Common myeloid progenitor, CD34-positive (primary cell): ENCODE measurements at regions not wholly inside any gene's neighbourhood (a gene's known extent, or its start where the extent isn't known, plus 50 kb on each side); places are given as distances from the start of the nearest gene placed in this dataset.

Source experiments
- CTCF ChIA-PET: fragments of 350-600 bp; sonication (Branson Sonifier 250); formaldehyde crosslinking; loops from one replicate; lab custom pipeline; 2021; ENCODE audit warnings: antibody characterized with exemption; lab: Charles Lee
- POLR2A ChIA-PET: fragments of 350-600 bp; sonication (Branson Sonifier 250); formaldehyde crosslinking; loops from one replicate; lab custom pipeline; 2021; ENCODE audit warnings: antibody characterized with exemption; lab: Charles Lee
- DNase-seq, 3 donors: peaks; one replicate each; pipeline versions ENCODE4 v3.0.0 to v3.0.0-alpha.2; 2013
- H3K27ac ChIP-seq, 2 experiments: 1 replicate in 1 of 2; 2 replicates in 1 of 2; pipeline ENCODE4 v1.7.0; 2013; ENCODE audit warnings: inconsistent platforms in 2 of 2, low read length in 2 of 2, mild to moderate bottlenecking in 2 of 2, low read depth in 1 of 2, moderate library complexity in 1 of 2; ENCODE audit not compliant: severe bottlenecking in 2 of 2, insufficient read depth in 1 of 2, poor library complexity in 1 of 2
- H3K27me3 ChIP-seq, 5 experiments: replicated peaks in 2 of 5; 1 replicate in 3 of 5; 2 replicates in 2 of 5; pipeline versions ENCODE4 v1.6.1 to v1.7.0; 2013; ENCODE audit warnings: low read length in 4 of 5, mild to moderate bottlenecking in 2 of 5, moderate library complexity in 2 of 5, inconsistent platforms in 1 of 5; ENCODE audit not compliant: insufficient read depth in 5 of 5, control insufficient read depth in 4 of 5
- H3K36me3 ChIP-seq, 4 experiments: 1 replicate in 2 of 4; 2 replicates in 2 of 4; pipeline versions ENCODE4 v1.6.1 to v1.7.0; 2013; ENCODE audit warnings: low read length in 3 of 4, control low read depth in 1 of 4, mild to moderate bottlenecking in 1 of 4; ENCODE audit not compliant: control insufficient read depth in 4 of 4, insufficient read depth in 4 of 4
- H3K4me1 ChIP-seq, 4 experiments: 1 replicate in 3 of 4; 2 replicates in 1 of 4; pipeline versions ENCODE4 v1.6.1 to v1.7.1; 2013; ENCODE audit warnings: low read length in 3 of 4, mild to moderate bottlenecking in 3 of 4, control low read depth in 1 of 4, inconsistent platforms in 1 of 4, moderate library complexity in 1 of 4; ENCODE audit not compliant: control insufficient read depth in 4 of 4, insufficient read depth in 4 of 4; ENCODE audit errors: control extremely low read depth in 1 of 4
- H3K4me3 ChIP-seq, 7 experiments: 1 replicate in 4 of 7; 2 replicates in 3 of 7; pipeline versions ENCODE4 v1.5.1 to v1.7.0; 2013; ENCODE audit warnings: mild to moderate bottlenecking in 7 of 7, low read length in 6 of 7, moderate library complexity in 6 of 7, inconsistent platforms in 2 of 7, low read depth in 2 of 7, control low read depth in 1 of 7; ENCODE audit not compliant: insufficient read depth in 4 of 7, control insufficient read depth in 1 of 7; ENCODE audit errors: extremely low read depth in 1 of 7
- H3K9me3 ChIP-seq, 5 experiments: 1 replicate in 4 of 5; 2 replicates in 1 of 5; pipeline versions ENCODE4 v1.6.1 to v1.7.1; 2013; ENCODE audit warnings: low read length in 4 of 5, mild to moderate bottlenecking in 2 of 5, inconsistent platforms in 1 of 5, low read depth in 1 of 5, moderate library complexity in 1 of 5; ENCODE audit not compliant: control insufficient read depth in 4 of 5, insufficient read depth in 2 of 5; ENCODE audit errors: control extremely low read depth in 1 of 5
- WGBS: methylation state at CpG from one replicate; pipeline ENCODE4 v1.1.5; 2013; ENCODE audit not compliant: insufficient coverage; 5-methylcytosine and 5-hydroxymethylcytosine counted together

DNA sequence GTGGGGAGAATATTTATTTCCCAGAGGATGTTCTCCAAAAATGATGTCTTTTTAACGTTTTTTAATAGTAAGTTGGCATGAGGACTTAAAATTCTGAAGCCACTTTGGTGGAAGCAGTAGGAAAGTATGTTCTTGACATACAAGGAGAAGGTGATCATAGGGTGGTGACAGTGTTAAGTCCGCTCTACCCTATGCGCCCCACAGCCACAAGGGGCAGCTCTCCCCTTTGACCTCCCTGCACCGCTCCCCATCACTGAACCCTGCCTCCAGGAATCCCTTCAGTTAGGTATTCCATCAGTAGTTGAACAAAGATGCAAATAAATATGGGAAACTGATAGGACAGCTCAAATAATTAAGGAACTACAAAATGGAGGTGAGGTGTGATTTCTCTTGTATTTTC is 111.4 kb downstream of the PLEKHG1 start:
- Histone ChIP-seq H3K4me3 (no peak overlapping the region), H3K9me3 (no peaks in the 10 kb centered on the region), H3K27me3 (no peaks in the 10 kb centered on the region), H3K36me3 (no peaks in the 10 kb centered on the region), H3K27ac (no peak overlapping the region), H3K4me1 (no peaks in the 10 kb centered on the region)
- no peak for DNase-seq
- WGBS: 95% methylated on average over 3 of the region's 4 CpGs
- ChIA-PET POLR2A (no interaction called here), CTCF (no interaction called here)

DNA sequence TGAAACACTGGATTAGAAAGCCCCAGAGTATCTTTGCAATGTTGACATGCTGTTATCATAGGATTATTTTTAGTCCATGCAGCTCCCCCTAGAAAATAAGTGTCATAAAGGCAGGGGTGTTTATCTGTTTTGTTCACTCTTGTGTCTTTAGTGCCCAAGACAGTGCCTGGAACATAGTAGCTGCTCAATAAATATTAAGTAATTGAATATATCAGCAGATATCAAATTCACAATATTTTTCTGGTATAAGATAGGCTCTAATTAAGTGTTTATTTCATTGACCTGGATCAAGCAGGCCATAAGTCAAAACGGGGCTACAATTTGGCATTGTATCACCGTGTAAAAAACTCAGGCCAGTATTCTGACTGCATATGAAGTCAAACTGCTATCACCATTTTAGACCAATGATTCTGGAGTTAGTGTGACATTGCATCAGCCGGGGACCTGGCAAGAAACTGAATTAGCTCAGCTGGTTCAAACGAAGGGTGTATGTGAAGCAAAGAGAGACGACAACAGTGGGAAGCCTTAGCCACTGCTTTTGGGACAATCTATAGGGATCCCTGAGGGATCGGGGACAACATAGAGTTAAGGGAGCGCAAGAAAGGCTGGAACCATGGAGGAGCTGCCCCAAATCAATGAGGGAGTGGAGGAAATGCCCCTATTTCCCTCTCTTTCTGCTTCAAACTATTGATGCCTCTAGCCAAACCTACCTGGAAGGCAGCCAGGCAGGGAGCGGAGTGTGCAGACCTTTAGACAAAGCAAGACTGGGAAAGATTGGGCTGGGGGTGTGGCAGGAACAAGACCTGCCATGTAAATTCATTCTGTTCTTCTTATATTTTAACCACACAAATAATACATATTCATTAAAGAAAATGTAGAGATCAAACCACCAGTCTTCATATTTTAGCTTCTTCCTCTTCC is 112.2 kb downstream of the PLEKHG1 start:
- Histone ChIP-seq H3K36me3 (no peaks in the 10 kb centered on the region), H3K4me1 (no peaks in the 10 kb centered on the region), H3K27me3 (no peaks in the 10 kb centered on the region), H3K27ac (no peak overlapping the region), H3K9me3 (no peaks in the 10 kb centered on the region), H3K4me3 (no peak overlapping the region)
- CTCF ChIA-PET: interaction anchor here (1.3 to 1.7 kb wide), 2 partner anchors 9 to 30 kb away, joined by 4 to 5 read pairs; no protein-coding TSS in a partner anchor
- WGBS: 96% methylated on average over 7 of the region's 8 CpGs
- POLR2A ChIA-PET: no interaction called here
- no peak for DNase-seq

DNA sequence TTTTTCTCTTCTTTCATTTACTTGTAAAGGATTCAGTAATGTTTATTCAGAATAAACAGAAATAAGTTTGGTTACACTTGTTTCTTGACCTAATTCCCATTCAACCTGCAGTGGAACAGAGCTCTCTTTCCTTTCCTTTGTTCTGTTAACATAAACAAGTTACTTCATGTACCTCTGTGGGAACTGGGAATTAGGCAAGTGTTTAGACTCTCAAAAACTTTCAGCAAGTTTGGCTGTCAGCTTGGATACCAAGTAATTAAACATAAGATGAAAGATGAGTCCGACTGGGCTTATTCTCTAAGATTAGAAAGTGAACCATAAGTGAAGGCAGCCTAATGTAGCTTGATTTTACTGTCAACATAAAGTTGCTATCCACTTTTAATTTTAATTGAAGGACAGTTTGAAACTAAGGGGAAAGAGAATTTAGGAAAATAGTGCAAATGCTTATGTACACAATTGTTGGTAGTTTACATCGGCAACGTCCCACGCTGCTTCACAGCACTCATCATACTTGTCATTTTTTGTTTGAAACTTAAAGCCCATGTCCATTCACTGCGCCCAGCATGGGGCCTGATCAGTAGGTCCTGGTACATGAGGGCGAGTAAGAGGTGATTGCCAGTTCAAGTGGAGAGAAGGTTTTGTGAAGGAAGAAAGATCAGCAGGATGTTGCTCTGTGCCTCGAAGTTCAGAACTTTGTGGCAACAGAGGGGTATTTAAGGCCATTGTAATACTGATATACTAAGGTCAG is 113.0 kb downstream of the PLEKHG1 start:
- no peak for DNase-seq
- no peaks in the 10 kb centered on the region for H3K9me3 ChIP-seq
- 95% methylated on average over 4 of the region's 7 CpGs for WGBS
- no peaks in the 10 kb centered on the region for H3K27me3 ChIP-seq
- ChIA-PET CTCF (interaction anchor here (1.3 to 1.7 kb wide), 2 partner anchors 10 to 29 kb away, joined by 4 to 5 read pairs; no protein-coding TSS in a partner anchor), POLR2A (no interaction called here)
- H3K27ac ChIP-seq: no peak overlapping the region
- no peak overlapping the region for H3K4me3 ChIP-seq
- H3K4me1 ChIP-seq: no peaks in the 10 kb centered on the region
- H3K36me3 ChIP-seq: no peaks in the 10 kb centered on the region

DNA sequence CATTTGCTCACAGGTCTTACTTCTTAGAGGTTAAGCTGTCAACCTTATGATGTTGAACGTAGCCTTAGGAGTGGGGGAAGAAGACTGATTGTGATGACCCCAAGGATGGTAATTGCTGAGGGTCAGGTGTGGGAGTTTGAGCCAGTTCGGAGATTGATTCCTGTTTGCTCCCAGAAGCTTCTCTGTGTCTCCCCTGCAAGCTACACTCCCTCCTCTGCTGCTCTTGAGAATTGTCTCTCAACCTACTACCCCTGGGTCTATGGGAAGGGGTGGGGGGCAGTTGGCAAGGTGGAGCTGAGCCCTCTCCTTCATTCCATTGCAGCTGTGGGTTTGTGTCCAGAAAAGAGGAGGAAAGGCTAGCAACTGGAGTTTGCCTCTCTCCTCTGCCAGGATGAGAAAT is 113.8 kb downstream of the PLEKHG1 start:
- H3K4me3 ChIP-seq: no peak overlapping the region
- CTCF ChIA-PET: interaction anchor here (1.7 kb wide), 1 partner anchor 11 kb away, joined by 5 read pairs; no protein-coding TSS in a partner anchor
- WGBS: 100% methylated on average over 1 of the region's 2 CpGs
- H3K27ac ChIP-seq: no peak overlapping the region
- H3K27me3 ChIP-seq: no peaks in the 10 kb centered on the region
- H3K9me3 ChIP-seq: no peaks in the 10 kb centered on the region
- POLR2A ChIA-PET: no interaction called here
- H3K36me3 ChIP-seq: no peaks in the 10 kb centered on the region
- DNase-seq: no peak
- no peaks in the 10 kb centered on the region for H3K4me1 ChIP-seq

DNA sequence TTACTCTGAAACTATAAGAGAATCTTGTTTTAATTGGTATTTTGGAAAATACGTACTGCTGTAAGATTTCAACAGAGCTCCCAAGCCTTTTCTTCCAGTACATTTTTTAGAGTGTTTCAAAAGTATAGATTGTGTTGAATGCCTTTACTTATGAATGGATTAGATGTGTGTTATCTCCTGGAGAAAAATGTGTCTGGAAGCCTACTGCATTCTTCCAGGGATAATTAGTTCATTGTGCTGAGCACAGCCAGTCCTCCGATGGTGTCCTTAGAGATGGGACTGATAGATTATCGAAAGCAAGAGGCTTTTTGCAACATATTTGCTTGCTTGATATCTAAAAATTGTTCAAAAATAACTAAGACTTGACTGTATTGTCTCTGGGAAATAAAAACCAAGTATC is 114.2 kb downstream of the PLEKHG1 start:
- no peaks in the 10 kb centered on the region for H3K9me3 ChIP-seq
- no peaks in the 10 kb centered on the region for H3K27me3 ChIP-seq
- no peaks in the 10 kb centered on the region for H3K4me1 ChIP-seq
- H3K4me3 ChIP-seq: no peak overlapping the region
- ChIA-PET POLR2A (no interaction called here), CTCF (no interaction called here)
- WGBS: 100% methylated on average over 2 of the region's 3 CpGs
- no peak for DNase-seq
- no peaks in the 10 kb centered on the region for H3K36me3 ChIP-seq
- no peak overlapping the region for H3K27ac ChIP-seq

DNA sequence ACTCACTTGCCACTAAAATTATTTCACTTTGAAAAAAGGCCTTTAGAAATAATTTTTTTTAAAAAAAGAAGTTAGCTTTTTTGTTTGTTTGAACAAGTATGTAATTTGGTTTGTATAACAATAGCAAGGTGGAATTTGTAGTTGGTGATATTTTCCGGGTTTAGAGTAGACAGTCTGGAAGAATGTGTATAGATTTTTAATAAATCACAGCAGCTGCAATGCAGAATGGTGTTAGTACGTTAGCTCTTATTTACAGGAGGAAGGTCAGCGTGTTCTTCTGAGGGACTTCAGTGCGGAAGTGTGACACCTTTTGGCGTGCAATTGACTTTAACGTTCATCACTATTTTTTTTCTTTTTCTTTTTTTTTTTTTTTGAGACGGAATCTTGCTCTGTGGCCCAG is 115.4 kb downstream of the PLEKHG1 start:
- H3K27me3 ChIP-seq: no peaks in the 10 kb centered on the region
- no peak for DNase-seq
- ChIA-PET POLR2A (no interaction called here), CTCF (no interaction called here)
- no peak overlapping the region for H3K27ac ChIP-seq
- H3K36me3 ChIP-seq: no peaks in the 10 kb centered on the region
- H3K9me3 ChIP-seq: no peaks in the 10 kb centered on the region
- 95% methylated on average over 3 of the region's 7 CpGs for WGBS
- no peaks in the 10 kb centered on the region for H3K4me1 ChIP-seq
- no peak overlapping the region for H3K4me3 ChIP-seq

DNA sequence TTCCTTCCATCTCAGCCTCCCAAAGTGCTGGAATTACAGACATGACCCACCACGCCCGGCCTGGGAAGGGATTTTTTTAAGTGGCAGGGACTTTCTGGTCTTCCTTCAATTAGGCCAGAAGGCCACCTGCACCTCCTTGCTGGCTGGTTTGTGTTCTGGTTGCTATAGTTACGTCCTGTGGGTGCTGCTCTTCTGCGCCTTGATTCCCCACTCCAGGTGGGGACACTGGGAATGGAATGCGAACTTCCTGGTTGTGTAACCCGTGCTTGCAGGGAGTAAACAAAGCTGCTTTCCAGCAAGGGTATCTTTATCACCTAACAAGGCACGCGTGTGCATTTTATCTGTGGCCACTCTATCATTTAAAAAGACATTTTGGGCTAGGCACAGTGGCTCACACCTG is 117.7 kb downstream of the PLEKHG1 start:
- H3K4me3 ChIP-seq: no peak overlapping the region
- ChIA-PET CTCF (no interaction called here), POLR2A (no interaction called here)
- WGBS: 100% methylated on average over 8 of the region's 8 CpGs
- H3K27ac ChIP-seq: no peak overlapping the region
- no peaks in the 10 kb centered on the region for H3K27me3 ChIP-seq
- H3K9me3 ChIP-seq: no peaks in the 10 kb centered on the region
- H3K4me1 ChIP-seq: peaks cover 0 to 8% (median 0%) of the 10 kb centered on the region in 4 experiments
- no peak for DNase-seq
- H3K36me3 ChIP-seq: no peaks in the 10 kb centered on the region
